WTC11 (cell line): ENCODE measurements at regions not wholly inside any gene's neighbourhood (a gene's known extent, or its start where the extent isn't known, plus 50 kb on each side); places are given as distances from the start of the nearest gene placed in this dataset.

ENCODE experiments used
- ATF3 ChIP-seq: sonication (generic); formaldehyde crosslinking; conservative IDR thresholded peaks from 2 replicates; pipeline ENCODE4 v1.8.1; 2022; ENCODE audit warnings: mild to moderate bottlenecking, missing genetic modification reagents
- E2F5 ChIP-seq: sonication (generic); formaldehyde crosslinking; IDR thresholded peaks from 2 replicates; pipeline ENCODE4 v1.8.1; 2022; ENCODE audit warnings: mild to moderate bottlenecking, moderate library complexity, missing genetic modification reagents
- FOXP1 ChIP-seq: sonication (generic); formaldehyde crosslinking; IDR thresholded peaks from 2 replicates; pipeline ENCODE4 v1.8.0; 2022; ENCODE audit warnings: missing genetic modification reagents, mild to moderate bottlenecking, moderate library complexity, borderline replicate concordance
- JUN ChIP-seq: sonication (generic); formaldehyde crosslinking; IDR thresholded peaks from 2 replicates; pipeline ENCODE4 v1.8.0; 2023; ENCODE audit warnings: mild to moderate bottlenecking, missing genetic modification reagents
- NR1H2 ChIP-seq: sonication (generic); formaldehyde crosslinking; IDR thresholded peaks from 2 replicates; pipeline ENCODE4 v1.9.0; 2021; ENCODE audit warnings: mild to moderate bottlenecking, moderate library complexity, missing genetic modification reagents
- USF2 ChIP-seq: sonication (generic); formaldehyde crosslinking; IDR thresholded peaks from 2 replicates; pipeline ENCODE4 v1.8.1; 2023; ENCODE audit warnings: mild to moderate bottlenecking, missing genetic modification reagents, moderate library complexity
- ZNF423 ChIP-seq: fragments of 250-450 bp; sonication (Bioruptor Pico); IDR thresholded peaks from 2 replicates; pipeline ENCODE4 v2.1.2; 2022; ENCODE audit warnings: mild to moderate bottlenecking, moderate library complexity
- ZNF512 ChIP-seq: sonication (generic); formaldehyde crosslinking; IDR thresholded peaks from 2 replicates; pipeline ENCODE4 v1.8.1; 2022; ENCODE audit warnings: missing genetic modification reagents, borderline replicate concordance
- TF ChIP-seq, protein P1 (sequence below): sonication (generic); formaldehyde crosslinking; IDR thresholded peaks from 2 replicates; pipeline ENCODE4 v1.8.1; 2022; ENCODE audit warnings: low read depth, missing genetic modification reagents, borderline replicate concordance
- TF ChIP-seq, protein P2 (sequence below): fragments of 200-600 bp; IDR thresholded peaks from 2 replicates; pipeline ENCODE4 v1.8.0; 2022; ENCODE audit warnings: antibody characterized with exemption
- TF ChIP-seq, protein P3 (sequence below): sonication (generic); formaldehyde crosslinking; IDR thresholded peaks from 2 replicates; pipeline ENCODE4 v1.8.0; 2022; ENCODE audit warnings: mild to moderate bottlenecking, missing genetic modification reagents

DNA sequence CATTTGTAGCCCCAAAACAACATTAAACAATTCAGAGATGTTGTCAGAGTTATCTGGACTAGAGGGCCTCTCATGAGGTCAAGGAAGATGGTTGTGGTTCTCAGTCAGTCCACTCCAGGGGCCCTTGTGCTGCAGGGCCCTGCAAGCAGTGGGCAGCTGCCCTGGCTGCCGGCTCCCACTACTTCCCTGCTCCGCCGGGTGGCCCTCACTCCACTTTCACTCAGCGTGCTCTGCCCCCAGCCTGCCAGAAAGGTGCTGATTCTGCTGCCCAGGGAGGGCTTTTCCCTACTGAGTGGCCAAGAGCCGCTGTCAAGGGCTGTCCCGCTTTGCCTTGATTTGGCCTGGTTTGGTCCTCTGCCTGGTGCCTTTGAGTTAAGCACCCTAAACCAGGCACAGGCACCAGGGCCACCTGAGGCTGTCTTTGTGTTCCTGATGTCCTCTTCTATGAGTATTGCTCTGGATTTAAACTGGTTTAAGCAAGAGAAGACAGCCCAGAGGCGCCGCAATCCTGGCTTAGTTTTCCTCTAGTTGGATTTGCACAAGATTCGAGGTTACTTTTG is 117.2 kb downstream of the GADD45G start:
- TF ChIP-seq, protein P1, sequence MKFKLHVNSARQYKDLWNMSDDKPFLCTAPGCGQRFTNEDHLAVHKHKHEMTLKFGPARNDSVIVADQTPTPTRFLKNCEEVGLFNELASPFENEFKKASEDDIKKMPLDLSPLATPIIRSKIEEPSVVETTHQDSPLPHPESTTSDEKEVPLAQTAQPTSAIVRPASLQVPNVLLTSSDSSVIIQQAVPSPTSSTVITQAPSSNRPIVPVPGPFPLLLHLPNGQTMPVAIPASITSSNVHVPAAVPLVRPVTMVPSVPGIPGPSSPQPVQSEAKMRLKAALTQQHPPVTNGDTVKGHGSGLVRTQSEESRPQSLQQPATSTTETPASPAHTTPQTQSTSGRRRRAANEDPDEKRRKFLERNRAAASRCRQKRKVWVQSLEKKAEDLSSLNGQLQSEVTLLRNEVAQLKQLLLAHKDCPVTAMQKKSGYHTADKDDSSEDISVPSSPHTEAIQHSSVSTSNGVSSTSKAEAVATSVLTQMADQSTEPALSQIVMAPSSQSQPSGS (CRISPR knock-in tag): no peak
- TF ChIP-seq, protein P2, sequence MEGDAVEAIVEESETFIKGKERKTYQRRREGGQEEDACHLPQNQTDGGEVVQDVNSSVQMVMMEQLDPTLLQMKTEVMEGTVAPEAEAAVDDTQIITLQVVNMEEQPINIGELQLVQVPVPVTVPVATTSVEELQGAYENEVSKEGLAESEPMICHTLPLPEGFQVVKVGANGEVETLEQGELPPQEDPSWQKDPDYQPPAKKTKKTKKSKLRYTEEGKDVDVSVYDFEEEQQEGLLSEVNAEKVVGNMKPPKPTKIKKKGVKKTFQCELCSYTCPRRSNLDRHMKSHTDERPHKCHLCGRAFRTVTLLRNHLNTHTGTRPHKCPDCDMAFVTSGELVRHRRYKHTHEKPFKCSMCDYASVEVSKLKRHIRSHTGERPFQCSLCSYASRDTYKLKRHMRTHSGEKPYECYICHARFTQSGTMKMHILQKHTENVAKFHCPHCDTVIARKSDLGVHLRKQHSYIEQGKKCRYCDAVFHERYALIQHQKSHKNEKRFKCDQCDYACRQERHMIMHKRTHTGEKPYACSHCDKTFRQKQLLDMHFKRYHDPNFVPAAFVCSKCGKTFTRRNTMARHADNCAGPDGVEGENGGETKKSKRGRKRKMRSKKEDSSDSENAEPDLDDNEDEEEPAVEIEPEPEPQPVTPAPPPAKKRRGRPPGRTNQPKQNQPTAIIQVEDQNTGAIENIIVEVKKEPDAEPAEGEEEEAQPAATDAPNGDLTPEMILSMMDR: no peak
- TF ChIP-seq JUN (CRISPR knock-in tag): no peak
- TF ChIP-seq NR1H2: no peak
- no peak for TF ChIP-seq ATF3 (CRISPR knock-in tag)
- TF ChIP-seq ZNF512: no peak
- TF ChIP-seq, protein P3, sequence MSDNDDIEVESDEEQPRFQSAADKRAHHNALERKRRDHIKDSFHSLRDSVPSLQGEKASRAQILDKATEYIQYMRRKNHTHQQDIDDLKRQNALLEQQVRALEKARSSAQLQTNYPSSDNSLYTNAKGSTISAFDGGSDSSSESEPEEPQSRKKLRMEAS (CRISPR knock-in tag): no peak
- TF ChIP-seq E2F5: no peak
- no peak for TF ChIP-seq USF2 (CRISPR knock-in tag)
- no peak for TF ChIP-seq FOXP1 (CRISPR knock-in tag)
- no peak for TF ChIP-seq ZNF423
